PC-3 (cell line): ENCODE measurements at regions not wholly inside any gene's neighbourhood (a gene's known extent, or its start where the extent isn't known, plus 50 kb on each side); places are given as distances from the start of the nearest gene placed in this dataset.
"Not testable (repeated sequence)": the region's sequence is repeated elsewhere in the genome, so short reads cannot be mapped to it uniquely, and the experiment has no call there.

Experiments used
- ATAC-seq: fragments of 200-7000 bp; cut with Tn5 transposase; 2 replicates; pipeline ENCODE4 v1.9.1; 2020; ENCODE audit warnings: mild to moderate bottlenecking, moderate library complexity
- BruUV-seq: library from RNA; stranded (reverse); fragments of 400-500 nt; replicated peaks from 2 replicates; lab custom pipeline; 2021; lab: Mats Ljungman, UMichigan
- CTCF ChIA-PET: fragments of 300-600 bp; sonication (Branson Sonifier 250); formaldehyde crosslinking; loops from one replicate; lab custom pipeline; 2022; ENCODE audit warnings: antibody characterized with exemption; lab: Charles Lee
- POLR2A ChIA-PET: fragments of 300-600 bp; sonication (Branson Sonifier 250); formaldehyde crosslinking; loops from one replicate; lab custom pipeline; 2022; ENCODE audit warnings: antibody characterized with exemption; ENCODE audit not compliant: unreplicated experiment; lab: Charles Lee
- DNase-seq: peaks from one replicate; pipeline ENCODE4 v3.0.0-alpha.2; 2015
- H2AFZ ChIP-seq: fragments of 300-600 bp; sonication (generic); 2 replicates; pipeline ENCODE4 v1.6.0; 2016; ENCODE audit warnings: antibody characterized with exemption, low read length
- H3F3A ChIP-seq: fragments of 300-600 bp; sonication (generic); one replicate; pipeline ENCODE4 v1.6.0; 2017; ENCODE audit warnings: antibody characterized with exemption, low read length, control low read depth, mild to moderate bottlenecking; ENCODE audit not compliant: unreplicated experiment
- H3K27ac ChIP-seq: fragments of 300-600 bp; sonication (generic); 2 replicates; pipeline ENCODE4 v1.5.1; 2016; ENCODE audit warnings: mild to moderate bottlenecking, low read length
- H3K27me3 ChIP-seq: fragments of 300-600 bp; sonication (generic); 2 replicates; pipeline ENCODE4 v1.6.1; 2016; ENCODE audit warnings: low read length, mixed read lengths
- H3K36me3 ChIP-seq: fragments of 300-600 bp; sonication (generic); 2 replicates; pipeline ENCODE4 v1.6.1; 2016; ENCODE audit warnings: low read depth, mixed run types, low read length, mixed read lengths
- H3K4me1 ChIP-seq: fragments of 300-600 bp; sonication (generic); 2 replicates; pipeline ENCODE4 v1.5.1; 2016; ENCODE audit warnings: low read length; ENCODE audit not compliant: insufficient read depth
- H3K4me2 ChIP-seq: fragments of 300-600 bp; sonication (generic); 2 replicates; pipeline ENCODE4 v1.6.0; 2016; ENCODE audit warnings: low read length
- H3K4me3 ChIP-seq: fragments of 300-600 bp; sonication (generic); 2 replicates; pipeline ENCODE4 v1.5.1; 2016; ENCODE audit warnings: mild to moderate bottlenecking, low read length, mixed read lengths
- H3K79me2 ChIP-seq: fragments of 300-600 bp; sonication (generic); 2 replicates; pipeline ENCODE4 v1.6.1; 2017; ENCODE audit warnings: low read length, mixed read lengths
- H3K9ac ChIP-seq: fragments of 300-600 bp; sonication (generic); 2 replicates; pipeline ENCODE4 v1.6.0; 2016; ENCODE audit warnings: mild to moderate bottlenecking, low read length
- H3K9me2 ChIP-seq: fragments of 300-600 bp; sonication (generic); replicated peaks from 2 replicates; pipeline ENCODE4 v1.6.1; 2016; ENCODE audit warnings: mixed run types, low read length, mixed read lengths
- H3K9me3 ChIP-seq: fragments of 300-600 bp; sonication (generic); 2 replicates; pipeline ENCODE4 v1.6.1; 2016; ENCODE audit warnings: low read length, mixed read lengths
- H4K20me1 ChIP-seq: fragments of 300-600 bp; sonication (generic); 2 replicates; pipeline ENCODE4 v1.6.1; 2016; ENCODE audit warnings: low read length, mixed read lengths
- EZH2 ChIP-seq: fragments of 300-600 bp; sonication (generic); IDR thresholded peaks from one replicate; pipeline ENCODE4 v1.6.1; 2017; ENCODE audit warnings: antibody characterized with exemption, mild to moderate bottlenecking, low read length; ENCODE audit not compliant: unreplicated experiment
- EZH2phosphoT487 ChIP-seq: fragments of 300-600 bp; sonication (generic); IDR thresholded peaks from 2 replicates; pipeline ENCODE4 v1.6.1; 2018; ENCODE audit warnings: mild to moderate bottlenecking, antibody characterized with exemption, low read length, borderline replicate concordance
- intact Hi-C: fragments of 100-400 bp; cut with micrococcal nuclease; formaldehyde crosslinking; loops from 2 replicates; pipeline ENCODE4 v1.9.0; 2023
- TF ChIP-seq, protein P1 (sequence below): fragments of 300-600 bp; sonication (generic); conservative IDR thresholded peaks from 2 replicates; pipeline ENCODE4 v1.5.1; 2017; ENCODE audit warnings: antibody characterized with exemption, low read depth, mild to moderate bottlenecking, low read length

DNA sequence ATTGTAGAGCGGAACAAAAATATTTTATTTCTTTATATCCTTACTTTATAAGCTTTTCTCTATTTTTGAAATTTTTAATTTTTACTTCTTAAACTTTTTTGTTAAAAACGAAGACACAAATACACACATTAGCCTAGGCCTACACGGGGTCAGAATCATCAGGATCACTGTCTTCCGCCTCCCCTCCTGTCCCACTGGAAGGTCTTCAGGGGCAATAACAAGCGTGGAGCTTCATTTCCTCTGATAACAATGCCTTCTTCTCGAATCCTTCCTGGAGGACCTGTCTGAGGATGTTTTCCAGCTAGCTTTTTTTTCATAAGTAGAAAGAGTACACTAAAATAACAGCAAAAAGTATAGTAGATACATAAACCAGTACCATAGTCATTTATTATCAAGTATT lies 77.7 kb upstream of the DGKG start:
- ChIA-PET CTCF (no interaction called here), POLR2A (interaction anchor here (0.7 kb wide), 1 partner anchor 11 kb away, joined by 3 read pairs; no protein-coding TSS in a partner anchor)
- Histone ChIP-seq H3K9me3 (no peaks in the 10 kb centered on the region), H3K79me2 (no peaks in the 10 kb centered on the region), H3K9ac (no peak overlapping the region), H4K20me1 (no peaks in the 10 kb centered on the region), H3K27me3 (no peaks in the 10 kb centered on the region), H3K27ac (no peak overlapping the region), H3K4me2 (no peak overlapping the region), H2AFZ (no peak overlapping the region), H3K4me3 (no peak overlapping the region), H3K36me3 (no peaks in the 10 kb centered on the region), H3K9me2 (no peaks in the 10 kb centered on the region), H3K4me1 (no peaks in the 10 kb centered on the region), H3F3A (no peaks in the 10 kb centered on the region)
- BruUV-seq: no TSS peak
- no peak for TF ChIP-seq EZH2phosphoT487
- no peak for TF ChIP-seq EZH2
- TF ChIP-seq, protein P1, sequence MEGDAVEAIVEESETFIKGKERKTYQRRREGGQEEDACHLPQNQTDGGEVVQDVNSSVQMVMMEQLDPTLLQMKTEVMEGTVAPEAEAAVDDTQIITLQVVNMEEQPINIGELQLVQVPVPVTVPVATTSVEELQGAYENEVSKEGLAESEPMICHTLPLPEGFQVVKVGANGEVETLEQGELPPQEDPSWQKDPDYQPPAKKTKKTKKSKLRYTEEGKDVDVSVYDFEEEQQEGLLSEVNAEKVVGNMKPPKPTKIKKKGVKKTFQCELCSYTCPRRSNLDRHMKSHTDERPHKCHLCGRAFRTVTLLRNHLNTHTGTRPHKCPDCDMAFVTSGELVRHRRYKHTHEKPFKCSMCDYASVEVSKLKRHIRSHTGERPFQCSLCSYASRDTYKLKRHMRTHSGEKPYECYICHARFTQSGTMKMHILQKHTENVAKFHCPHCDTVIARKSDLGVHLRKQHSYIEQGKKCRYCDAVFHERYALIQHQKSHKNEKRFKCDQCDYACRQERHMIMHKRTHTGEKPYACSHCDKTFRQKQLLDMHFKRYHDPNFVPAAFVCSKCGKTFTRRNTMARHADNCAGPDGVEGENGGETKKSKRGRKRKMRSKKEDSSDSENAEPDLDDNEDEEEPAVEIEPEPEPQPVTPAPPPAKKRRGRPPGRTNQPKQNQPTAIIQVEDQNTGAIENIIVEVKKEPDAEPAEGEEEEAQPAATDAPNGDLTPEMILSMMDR: no peak
- DNase-seq: no peak
- no peak for ATAC-seq
- intact Hi-C loops: no loop called here

DNA sequence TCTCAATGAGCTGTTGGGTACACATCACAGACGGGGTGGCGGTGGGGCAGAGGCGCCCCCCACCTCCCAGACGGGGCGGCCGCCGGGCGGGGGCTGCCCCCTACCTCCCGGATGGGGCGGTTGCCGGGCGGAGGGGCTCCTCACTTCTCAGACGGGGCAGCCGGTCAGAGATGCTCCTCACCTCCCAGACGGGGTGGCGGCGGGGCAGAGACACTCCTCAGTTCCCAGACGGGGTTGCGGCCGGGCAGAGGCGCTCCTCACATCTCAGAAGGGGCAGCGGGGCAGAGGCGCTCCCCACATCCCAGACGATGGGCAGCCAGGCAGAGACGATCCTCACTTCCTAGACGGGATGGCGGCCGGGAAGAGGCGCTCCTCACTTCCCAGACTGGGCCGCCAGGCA lies 73.3 kb upstream of the DGKG start:
- POLR2A ChIA-PET, BruUV-seq, H3K9me2 ChIP-seq, H3K27me3 ChIP-seq, CTCF ChIA-PET, H2AFZ ChIP-seq, H3K9me3 ChIP-seq, intact Hi-C loops, H3K9ac ChIP-seq, H3F3A ChIP-seq, H3K4me2 ChIP-seq, H3K27ac ChIP-seq, H3K4me3 ChIP-seq, ATAC-seq, H3K36me3 ChIP-seq, H4K20me1 ChIP-seq, H3K4me1 ChIP-seq, DNase-seq, H3K79me2 ChIP-seq: not testable (repeated sequence)

DNA sequence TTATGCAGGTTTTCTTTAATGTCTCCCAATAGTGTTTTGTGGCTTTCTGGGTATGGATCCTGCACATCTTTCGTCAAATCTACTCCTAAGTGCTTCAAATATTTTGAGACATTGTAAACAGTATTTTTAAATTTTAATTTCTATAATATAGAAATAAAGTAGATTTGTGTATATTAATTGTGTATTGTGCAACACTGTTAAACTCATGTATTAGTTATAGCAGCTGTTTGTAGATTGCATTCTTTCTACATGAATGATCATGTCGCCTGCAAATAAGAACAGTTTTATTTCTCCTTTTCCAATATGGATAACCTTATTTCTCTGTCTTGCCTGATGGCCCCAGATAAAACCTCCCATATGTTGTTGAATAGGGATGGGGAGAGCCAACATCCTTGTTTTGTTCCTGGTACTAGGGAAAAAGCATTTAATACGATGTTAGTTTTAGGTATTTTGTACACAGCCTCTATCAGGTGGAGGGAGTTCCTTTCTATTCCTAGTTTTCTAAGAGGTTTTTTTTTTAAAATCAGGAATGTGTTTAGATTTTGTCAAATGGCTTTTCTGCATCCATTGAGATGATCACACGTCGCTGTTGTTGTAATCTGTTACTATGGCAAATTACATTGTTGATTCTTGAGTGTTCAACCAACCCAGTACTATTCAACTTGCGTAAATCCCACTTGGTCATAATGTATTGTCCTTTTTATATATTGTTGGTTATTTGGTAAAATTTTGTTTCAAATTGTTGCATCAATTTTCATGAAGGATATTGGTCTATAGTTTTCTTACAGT lies 71.1 kb upstream of the DGKG start:
- ChIA-PET CTCF (no interaction called here), POLR2A (no interaction called here)
- DNase-seq (no peak), ATAC-seq (no peak)
- no peak overlapping the region for H3K27ac ChIP-seq
- H3K27me3 ChIP-seq: no peaks in the 10 kb centered on the region
- no peak overlapping the region for H3K9ac ChIP-seq
- H2AFZ ChIP-seq: no peak overlapping the region
- no peaks in the 10 kb centered on the region for H3F3A ChIP-seq
- no peak overlapping the region for H3K4me3 ChIP-seq
- H3K9me2 ChIP-seq: no peaks in the 10 kb centered on the region
- H3K4me2 ChIP-seq: no peak overlapping the region
- no TSS peak for BruUV-seq
- intact Hi-C loops: no loop called here
- H4K20me1 ChIP-seq: no peaks in the 10 kb centered on the region
- peaks cover 5% of the 10 kb centered on the region; the same call in 1 of the 2 replicates for H3K4me1 ChIP-seq
- H3K9me3 ChIP-seq: no peaks in the 10 kb centered on the region
- H3K36me3 ChIP-seq: no peaks in the 10 kb centered on the region
- TF ChIP-seq EZH2phosphoT487 (no peak), EZH2 (no peak)
- TF ChIP-seq, protein P1: no peak
- H3K79me2 ChIP-seq: no peaks in the 10 kb centered on the region
